Muscle of leg (tissue), 3 donors: ENCODE measurements at regions not wholly inside any gene's neighbourhood (a gene's known extent, or its start where the extent isn't known, plus 50 kb on each side); places are given as distances from the start of the nearest gene placed in this dataset.
"Not testable (repeated sequence)": the region's sequence is repeated elsewhere in the genome, so short reads cannot be mapped to it uniquely, and the experiment has no call there.

Experiments used
- DNase-seq: peaks from one replicate; pipeline ENCODE4 v3.0.0; 2013
- H3K27ac ChIP-seq: one replicate; pipeline ENCODE4 v1.5.1; 2013; ENCODE audit warnings: mild to moderate bottlenecking, low read length, control low read depth
- H3K27me3 ChIP-seq: one replicate; pipeline ENCODE4 v1.6.1; 2013; ENCODE audit warnings: low read length; ENCODE audit not compliant: control insufficient read depth, insufficient read depth
- H3K36me3 ChIP-seq: one replicate; pipeline ENCODE4 v1.6.1; 2013; ENCODE audit warnings: low read length; ENCODE audit not compliant: control insufficient read depth, insufficient read depth
- H3K4me1 ChIP-seq: one replicate; pipeline ENCODE4 v1.6.1; 2013; ENCODE audit warnings: low read length; ENCODE audit not compliant: control insufficient read depth, insufficient read depth
- H3K4me3 ChIP-seq: one replicate; pipeline ENCODE4 v1.5.1; 2013; ENCODE audit warnings: low read length, control low read depth
- H3K9me3 ChIP-seq: replicated peaks from 2 replicates; pipeline ENCODE4 v1.6.1; 2013; ENCODE audit warnings: low read depth, low read length; ENCODE audit not compliant: control insufficient read depth
- WGBS: methylation state at CpG from one replicate; pipeline ENCODE4 v1.1.5; 2013; ENCODE audit warnings: missing lambda C conversion rate; ENCODE audit not compliant: insufficient coverage; 5-methylcytosine and 5-hydroxymethylcytosine counted together

- H3K4me1 ChIP-seq, H3K27ac ChIP-seq, H3K36me3 ChIP-seq, H3K4me3 ChIP-seq, H3K27me3 ChIP-seq, DNase-seq: not testable (repeated sequence)
- WGBS: no CpG with 5 or more reads among the region's 1 CpG
- peaks cover 41% of the 10 kb centered on the region for H3K9me3 ChIP-seq
Observed at GRCh38 chr20:29881107-29881506, 1376.4 kb upstream of the DEFB115 start.

- not testable (repeated sequence) for H3K27ac ChIP-seq, H3K4me1 ChIP-seq, DNase-seq, H3K4me3 ChIP-seq, H3K27me3 ChIP-seq, H3K36me3 ChIP-seq
- 86% methylated on average over 10 of the region's 13 CpGs for WGBS
- peaks cover 27% of the 10 kb centered on the region for H3K9me3 ChIP-seq
Observed at GRCh38 chr20:29883514-29884219, 1373.8 kb upstream of the DEFB115 start.

- peaks cover 21% of the 10 kb centered on the region for H3K9me3 ChIP-seq
- not testable (repeated sequence) for H3K36me3 ChIP-seq, DNase-seq, H3K27me3 ChIP-seq, H3K27ac ChIP-seq, H3K4me1 ChIP-seq, H3K4me3 ChIP-seq
- 86% methylated on average over 1 of the region's 3 CpGs for WGBS
Observed at GRCh38 chr20:29884322-29884721, 1373.1 kb upstream of the DEFB115 start.

GRCh38 chr20:29885282-29886185 is 1371.9 kb upstream of the DEFB115 start:
- not testable (repeated sequence) for H3K36me3 ChIP-seq, H3K4me3 ChIP-seq, H3K27me3 ChIP-seq, H3K4me1 ChIP-seq, H3K27ac ChIP-seq
- WGBS: no CpG with 5 or more reads among the region's 3 CpGs
- peaks cover 14% of the 10 kb centered on the region for H3K9me3 ChIP-seq
- DNase-seq: peak; percentile 1

- H3K4me3 ChIP-seq, H3K36me3 ChIP-seq, H3K4me1 ChIP-seq, H3K27me3 ChIP-seq, H3K27ac ChIP-seq, DNase-seq: not testable (repeated sequence)
- peaks cover 14% of the 10 kb centered on the region for H3K9me3 ChIP-seq
- 89% methylated on average over 3 of the region's 5 CpGs for WGBS
Observed at GRCh38 chr20:29891555-29891954, 1365.9 kb upstream of the DEFB115 start.
